Sigmoid colon (tissue), 4 donors: ENCODE measurements at regions not wholly inside any gene's neighbourhood (a gene's known extent, or its start where the extent isn't known, plus 50 kb on each side); places are given as distances from the start of the nearest gene placed in this dataset.

ENCODE experiments used
- CTCF ChIP-seq, 4 experiments: fragments of 450-650 bp in 3 of 4; fragments of 200-600 bp in 1 of 4; IDR thresholded peaks; one replicate each; pipeline ENCODE4 v1.5.1; 2016 to 2019; ENCODE audit warnings: antibody characterized with exemption in 4 of 4, mild to moderate bottlenecking in 3 of 4, moderate library complexity in 2 of 4
- EP300 ChIP-seq, 4 donors: sonication (generic); formaldehyde crosslinking; IDR thresholded peaks; one replicate each; pipeline ENCODE4 v1.6.1; 2017; ENCODE audit warnings: antibody characterized with exemption in 4 of 4

- TF ChIP-seq CTCF (IDR thresholded peaks at IDR 0.05) (no peak), EP300 (IDR thresholded peaks at IDR 0.05) (no peak)
These were observed 300.5 kb downstream of the NR2F1-AS1 start for GRCh38 chr5:93280518-93280917.
